ENCODE measurements at regions not wholly inside any gene's neighbourhood (a gene's known extent, or its start where the extent isn't known, plus 50 kb on each side); places are given as distances from the start of the nearest gene placed in this dataset.

GRCh38 chr21:24217151-24217550 is 1390.1 kb downstream of the MRPL39 start:
- Mint-ChIP-seq H3K4me3 (ENCODE audit: low read depth, unreplicated experiment) (no peak overlapping the region), H3K27me3 (ENCODE audit: unreplicated experiment) (no peaks in the 10 kb centered on the region), H3K36me3 (ENCODE audit: insufficient read depth, unreplicated experiment) (no peaks in the 10 kb centered on the region), H3K9me3 (ENCODE audit: low read depth, unreplicated experiment) (no peaks in the 10 kb centered on the region), H3K27ac (ENCODE audit: unreplicated experiment) (no peak overlapping the region), H3K4me1 (ENCODE audit: low read depth, unreplicated experiment) (no peaks in the 10 kb centered on the region)
- CTCF ChIA-PET = no interaction called here
- intact Hi-C loops (cut with micrococcal nuclease; ENCODE audit: unreplicated experiment) = no loop called here
- no peak for DNase-seq
- TF ChIP-seq, protein P1, sequence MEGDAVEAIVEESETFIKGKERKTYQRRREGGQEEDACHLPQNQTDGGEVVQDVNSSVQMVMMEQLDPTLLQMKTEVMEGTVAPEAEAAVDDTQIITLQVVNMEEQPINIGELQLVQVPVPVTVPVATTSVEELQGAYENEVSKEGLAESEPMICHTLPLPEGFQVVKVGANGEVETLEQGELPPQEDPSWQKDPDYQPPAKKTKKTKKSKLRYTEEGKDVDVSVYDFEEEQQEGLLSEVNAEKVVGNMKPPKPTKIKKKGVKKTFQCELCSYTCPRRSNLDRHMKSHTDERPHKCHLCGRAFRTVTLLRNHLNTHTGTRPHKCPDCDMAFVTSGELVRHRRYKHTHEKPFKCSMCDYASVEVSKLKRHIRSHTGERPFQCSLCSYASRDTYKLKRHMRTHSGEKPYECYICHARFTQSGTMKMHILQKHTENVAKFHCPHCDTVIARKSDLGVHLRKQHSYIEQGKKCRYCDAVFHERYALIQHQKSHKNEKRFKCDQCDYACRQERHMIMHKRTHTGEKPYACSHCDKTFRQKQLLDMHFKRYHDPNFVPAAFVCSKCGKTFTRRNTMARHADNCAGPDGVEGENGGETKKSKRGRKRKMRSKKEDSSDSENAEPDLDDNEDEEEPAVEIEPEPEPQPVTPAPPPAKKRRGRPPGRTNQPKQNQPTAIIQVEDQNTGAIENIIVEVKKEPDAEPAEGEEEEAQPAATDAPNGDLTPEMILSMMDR (IDR thresholded peaks at IDR 0.05; ENCODE audit: unreplicated experiment) = no peak
- BruUV-seq (replicated peaks) = no TSS peak

DNA sequence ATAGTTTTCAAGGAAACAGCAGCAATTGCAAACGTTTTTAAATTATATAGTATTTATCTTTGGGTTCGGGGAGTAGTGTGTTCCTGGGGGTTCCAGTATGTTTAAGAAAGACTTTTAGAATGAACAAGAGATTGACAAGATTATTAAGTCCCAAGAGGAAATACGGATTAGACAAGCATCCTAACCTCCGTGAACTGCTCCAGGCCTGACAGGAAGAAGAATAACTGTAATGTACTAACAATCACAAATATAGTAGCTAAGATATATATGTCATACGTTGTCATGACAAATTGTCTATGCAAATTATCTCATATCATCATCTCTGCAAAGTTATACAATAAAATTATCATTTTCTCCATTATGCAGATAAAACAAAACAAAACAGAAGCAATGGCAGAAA is 1397.2 kb downstream of the MRPL39 start:
- Mint-ChIP-seq H3K4me1 (ENCODE audit: low read depth, unreplicated experiment) (no peaks in the 10 kb centered on the region), H3K27me3 (ENCODE audit: unreplicated experiment) (no peaks in the 10 kb centered on the region), H3K4me3 (ENCODE audit: low read depth, unreplicated experiment) (no peak overlapping the region), H3K27ac (ENCODE audit: unreplicated experiment) (no peak overlapping the region), H3K9me3 (ENCODE audit: low read depth, unreplicated experiment) (peaks cover 7% of the 10 kb centered on the region), H3K36me3 (ENCODE audit: insufficient read depth, unreplicated experiment) (no peaks in the 10 kb centered on the region)
- DNase-seq = no peak
- CTCF ChIA-PET = no interaction called here
- no TSS peak for BruUV-seq (replicated peaks)
- intact Hi-C loops (cut with micrococcal nuclease; ENCODE audit: unreplicated experiment) = no loop called here
- TF ChIP-seq, protein P1 (IDR thresholded peaks at IDR 0.05; ENCODE audit: unreplicated experiment) = no peak

DNA sequence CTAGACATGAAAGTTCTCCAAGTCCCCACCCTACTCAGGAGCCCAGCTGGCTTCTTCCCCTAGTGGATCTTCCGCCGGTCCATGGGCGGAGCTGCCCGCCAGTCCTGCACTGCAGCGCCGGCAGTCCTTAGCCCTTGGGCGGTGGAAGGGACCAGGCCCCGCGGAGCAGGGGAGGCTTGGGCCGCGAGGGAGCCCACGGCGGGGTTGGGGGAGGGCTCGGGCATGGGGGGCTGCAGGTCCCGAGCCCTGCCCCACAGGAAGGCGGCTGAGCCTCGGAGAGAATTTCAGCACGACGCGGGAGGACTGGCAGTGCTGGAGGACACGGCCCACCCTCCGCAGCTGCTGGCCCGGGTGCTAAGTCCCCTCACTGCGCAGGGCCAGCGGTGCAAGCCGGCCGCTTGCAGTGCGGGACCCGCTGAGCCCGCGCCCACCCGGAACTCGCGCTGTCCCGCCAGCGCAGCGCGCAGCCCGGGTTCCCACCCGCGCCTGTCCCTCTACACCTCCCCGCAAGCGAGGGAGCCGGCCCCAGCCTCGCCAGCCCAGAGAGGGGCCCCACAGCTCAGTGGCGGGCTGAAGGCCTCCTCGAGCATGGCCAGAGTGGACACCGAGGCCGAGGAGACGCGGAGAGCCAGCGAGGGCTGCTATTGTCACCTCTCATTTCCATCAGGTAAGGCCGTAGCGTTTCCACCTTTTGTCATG is 1398.6 kb downstream of the MRPL39 start:
- intact Hi-C loops (cut with micrococcal nuclease; ENCODE audit: unreplicated experiment) = no loop called here
- Mint-ChIP-seq H3K36me3 (ENCODE audit: insufficient read depth, unreplicated experiment) (no peaks in the 10 kb centered on the region), H3K27ac (ENCODE audit: unreplicated experiment) (no peak overlapping the region), H3K27me3 (ENCODE audit: unreplicated experiment) (no peaks in the 10 kb centered on the region), H3K4me3 (ENCODE audit: low read depth, unreplicated experiment) (no peak overlapping the region), H3K4me1 (ENCODE audit: low read depth, unreplicated experiment) (no peaks in the 10 kb centered on the region), H3K9me3 (ENCODE audit: low read depth, unreplicated experiment) (peaks cover 7% of the 10 kb centered on the region)
- BruUV-seq (replicated peaks) = no TSS peak
- CTCF ChIA-PET = no interaction called here
- DNase-seq = no peak
- TF ChIP-seq, protein P1 (IDR thresholded peaks at IDR 0.05; ENCODE audit: unreplicated experiment) = no peak

DNA sequence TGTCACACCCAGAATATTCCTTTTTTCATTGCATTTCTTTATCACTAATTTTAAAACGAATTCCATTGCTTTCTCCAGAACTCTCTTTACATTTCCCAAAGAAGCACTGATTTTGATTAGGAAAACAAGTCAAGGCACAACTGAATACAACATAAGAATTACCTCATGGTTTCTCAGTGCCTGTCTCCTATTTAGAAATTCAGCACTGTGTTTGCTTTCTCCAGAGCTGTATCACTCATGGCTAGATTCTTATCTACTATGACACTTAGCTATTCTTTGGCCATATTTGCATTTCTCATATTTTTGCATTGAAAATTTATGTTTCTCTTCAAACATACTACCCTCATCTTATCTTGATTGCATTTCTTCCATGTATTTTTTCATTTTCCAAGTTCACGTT is 1402.0 kb downstream of the MRPL39 start:
- H3K9me3 Mint-ChIP-seq (ENCODE audit: low read depth, unreplicated experiment) = peaks cover 7% of the 10 kb centered on the region
- H3K4me1 Mint-ChIP-seq (ENCODE audit: low read depth, unreplicated experiment) = no peaks in the 10 kb centered on the region
- no peak overlapping the region for H3K4me3 Mint-ChIP-seq (ENCODE audit: low read depth, unreplicated experiment)
- H3K27ac Mint-ChIP-seq (ENCODE audit: unreplicated experiment) = no peak overlapping the region
- TF ChIP-seq, protein P1 (IDR thresholded peaks at IDR 0.05; ENCODE audit: unreplicated experiment) = no peak
- intact Hi-C loops (cut with micrococcal nuclease; ENCODE audit: unreplicated experiment) = no loop called here
- H3K36me3 Mint-ChIP-seq (ENCODE audit: insufficient read depth, unreplicated experiment) = no peaks in the 10 kb centered on the region
- H3K27me3 Mint-ChIP-seq (ENCODE audit: unreplicated experiment) = no peaks in the 10 kb centered on the region
- no TSS peak for BruUV-seq (replicated peaks)
- DNase-seq = no peak
- CTCF ChIA-PET = no interaction called here

Measured in Calu3 (cell line).